Neural progenitor cell (in vitro differentiated cells): ENCODE measurements at regions not wholly inside any gene's neighbourhood (a gene's known extent, or its start where the extent isn't known, plus 50 kb on each side); places are given as distances from the start of the nearest gene placed in this dataset.

Experiments used
- DNase-seq: peaks from one replicate; pipeline ENCODE4 v3.0.0-alpha.2; 2016; ENCODE audit warnings: low spot score
- H2AFZ ChIP-seq: fragments of 200-600 bp; sonication (generic); replicated peaks from 2 replicates; pipeline ENCODE4 v1.6.1; 2016; ENCODE audit warnings: antibody characterized with exemption
- H3F3A ChIP-seq: fragments of 200-600 bp; sonication (generic); 2 replicates; pipeline ENCODE4 v1.6.1; 2016; ENCODE audit warnings: antibody characterized with exemption, low read depth
- H3K27ac ChIP-seq: fragments of 200-600 bp; sonication (generic); 2 replicates; pipeline ENCODE4 v1.5.1; 2016; ENCODE audit warnings: mild to moderate bottlenecking
- H3K27me3 ChIP-seq: fragments of 200-600 bp; sonication (generic); 2 replicates; pipeline ENCODE4 v1.6.1; 2016; ENCODE audit warnings: mild to moderate bottlenecking, moderate library complexity
- H3K36me3 ChIP-seq: fragments of 200-600 bp; sonication (generic); 2 replicates; pipeline ENCODE4 v1.5.1; 2016
- H3K4me1 ChIP-seq: fragments of 200-600 bp; sonication (generic); 2 replicates; pipeline ENCODE4 v1.6.1; 2016; ENCODE audit warnings: mixed run types
- H3K4me2 ChIP-seq: fragments of 200-600 bp; sonication (generic); 2 replicates; pipeline ENCODE4 v1.6.1; 2016
- H3K4me3 ChIP-seq: fragments of 200-600 bp; sonication (generic); 2 replicates; pipeline ENCODE4 v1.5.1; 2016
- H3K79me2 ChIP-seq: fragments of 200-600 bp; sonication (generic); 2 replicates; pipeline ENCODE4 v1.6.1; 2016; ENCODE audit warnings: low read depth
- H3K9ac ChIP-seq: fragments of 200-600 bp; sonication (generic); 2 replicates; pipeline ENCODE4 v1.6.1; 2016
- H3K9me3 ChIP-seq: fragments of 200-600 bp; sonication (generic); 2 replicates; pipeline ENCODE4 v1.5.1; 2016; ENCODE audit warnings: low read depth
- H4K20me1 ChIP-seq: fragments of 200-600 bp; sonication (generic); 2 replicates; pipeline ENCODE4 v1.6.1; 2016; ENCODE audit warnings: low read depth
- H3K27ac Mint-ChIP-seq: 3 replicates; pipeline ENCODE4 v1.8.0; 2021; ENCODE audit warnings: mixed read lengths
- H3K27me3 Mint-ChIP-seq: 2 replicates; pipeline ENCODE4 v1.8.0; 2022; ENCODE audit warnings: low read depth, mild to moderate bottlenecking, inconsistent platforms, moderate library complexity, mixed read lengths; ENCODE audit not compliant: insufficient read depth
- H3K36me3 Mint-ChIP-seq: 3 replicates; pipeline ENCODE4 v1.8.0; 2021; ENCODE audit warnings: mixed read lengths
- H3K4me1 Mint-ChIP-seq: 3 replicates; pipeline ENCODE4 v1.8.0; 2021; ENCODE audit warnings: mixed read lengths
- H3K4me3 Mint-ChIP-seq: 3 replicates; pipeline ENCODE4 v1.8.0; 2021; ENCODE audit warnings: mild to moderate bottlenecking, moderate library complexity, mixed read lengths
- H3K9me3 Mint-ChIP-seq: 3 replicates; pipeline ENCODE4 v1.8.0; 2020; ENCODE audit warnings: mixed read lengths
- EZH2 ChIP-seq: fragments of 200-600 bp; sonication (generic); IDR thresholded peaks from 2 replicates; pipeline ENCODE4 v1.6.1; 2017; ENCODE audit warnings: antibody characterized with exemption, mild to moderate bottlenecking, moderate library complexity
- EZH2phosphoT487 ChIP-seq: fragments of 200-600 bp; sonication (generic); IDR thresholded peaks from 2 replicates; pipeline ENCODE4 v1.6.1; 2017; ENCODE audit warnings: antibody characterized with exemption
- TF ChIP-seq, protein P1 (sequence below): fragments of 200-600 bp; sonication (generic); IDR thresholded peaks from 2 replicates; pipeline ENCODE4 v1.5.1; 2017; ENCODE audit warnings: antibody characterized with exemption, mild to moderate bottlenecking

DNA sequence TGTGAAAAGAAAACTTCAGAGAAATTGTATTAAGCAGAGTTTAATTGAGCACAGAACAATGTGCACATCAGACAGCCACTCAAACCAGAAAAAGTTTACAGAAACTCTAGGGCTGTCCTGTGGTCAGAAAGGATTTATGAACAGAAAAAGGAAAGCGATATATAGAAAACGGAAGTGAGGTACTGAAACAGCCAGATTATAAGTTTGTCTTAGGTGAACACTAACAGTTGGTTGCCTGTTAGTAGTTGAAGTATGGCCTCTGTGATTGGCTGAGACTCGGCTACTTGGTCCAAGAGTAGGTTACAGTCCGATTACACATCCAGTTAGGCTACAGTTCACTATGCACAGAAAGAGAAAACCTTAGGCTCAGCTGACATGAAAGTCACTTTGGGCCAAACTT lies 1232.5 kb upstream of the RAG2 start:
- H3K27ac ChIP-seq = no peak overlapping the region
- no peak overlapping the region for H3K9ac ChIP-seq
- no peak for DNase-seq
- Mint-ChIP-seq H3K4me1 (no peaks in the 10 kb centered on the region), H3K36me3 (no peaks in the 10 kb centered on the region), H3K27ac (no peak overlapping the region), H3K27me3 (no peaks in the 10 kb centered on the region), H3K9me3 (no peaks in the 10 kb centered on the region), H3K4me3 (no peak overlapping the region)
- H3K27me3 ChIP-seq = no peaks in the 10 kb centered on the region
- H3K36me3 ChIP-seq = no peaks in the 10 kb centered on the region
- no peak overlapping the region for H3K4me2 ChIP-seq
- H3K4me3 ChIP-seq = no peak overlapping the region
- TF ChIP-seq EZH2 (no peak), EZH2phosphoT487 (no peak)
- TF ChIP-seq, protein P1, sequence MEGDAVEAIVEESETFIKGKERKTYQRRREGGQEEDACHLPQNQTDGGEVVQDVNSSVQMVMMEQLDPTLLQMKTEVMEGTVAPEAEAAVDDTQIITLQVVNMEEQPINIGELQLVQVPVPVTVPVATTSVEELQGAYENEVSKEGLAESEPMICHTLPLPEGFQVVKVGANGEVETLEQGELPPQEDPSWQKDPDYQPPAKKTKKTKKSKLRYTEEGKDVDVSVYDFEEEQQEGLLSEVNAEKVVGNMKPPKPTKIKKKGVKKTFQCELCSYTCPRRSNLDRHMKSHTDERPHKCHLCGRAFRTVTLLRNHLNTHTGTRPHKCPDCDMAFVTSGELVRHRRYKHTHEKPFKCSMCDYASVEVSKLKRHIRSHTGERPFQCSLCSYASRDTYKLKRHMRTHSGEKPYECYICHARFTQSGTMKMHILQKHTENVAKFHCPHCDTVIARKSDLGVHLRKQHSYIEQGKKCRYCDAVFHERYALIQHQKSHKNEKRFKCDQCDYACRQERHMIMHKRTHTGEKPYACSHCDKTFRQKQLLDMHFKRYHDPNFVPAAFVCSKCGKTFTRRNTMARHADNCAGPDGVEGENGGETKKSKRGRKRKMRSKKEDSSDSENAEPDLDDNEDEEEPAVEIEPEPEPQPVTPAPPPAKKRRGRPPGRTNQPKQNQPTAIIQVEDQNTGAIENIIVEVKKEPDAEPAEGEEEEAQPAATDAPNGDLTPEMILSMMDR = no peak
- H4K20me1 ChIP-seq = no peaks in the 10 kb centered on the region
- H3K79me2 ChIP-seq = no peaks in the 10 kb centered on the region
- H2AFZ ChIP-seq = no peak overlapping the region
- H3K4me1 ChIP-seq = no peaks in the 10 kb centered on the region
- no peaks in the 10 kb centered on the region for H3K9me3 ChIP-seq
- no peaks in the 10 kb centered on the region for H3F3A ChIP-seq

DNA sequence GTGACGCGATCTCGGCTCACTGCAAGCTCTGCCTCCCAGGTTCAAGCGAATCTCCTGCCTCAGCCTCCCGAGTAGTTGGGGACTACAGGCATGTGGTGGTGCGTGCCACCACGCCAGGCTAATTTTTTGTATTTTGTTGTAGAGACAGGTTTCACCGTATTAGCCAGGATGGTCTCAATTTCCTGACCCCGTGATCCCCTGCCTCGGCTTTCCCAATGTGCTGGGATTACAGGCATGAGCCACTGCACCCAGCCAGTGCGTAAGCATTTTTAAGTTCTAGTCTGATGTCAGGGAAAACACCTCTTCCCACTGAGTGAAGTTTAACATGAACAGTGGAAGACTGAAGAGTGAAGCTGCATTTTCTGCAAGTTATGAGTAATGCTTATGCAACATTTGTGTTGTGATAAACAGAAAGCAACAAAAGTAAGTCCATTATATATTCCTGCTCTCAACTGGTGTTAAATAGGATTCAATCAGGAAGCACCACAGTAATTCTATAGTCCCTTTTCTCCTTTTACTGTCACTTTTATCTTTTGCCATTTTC lies 1219.8 kb upstream of the RAG2 start:
- no peaks in the 10 kb centered on the region for H3K9me3 Mint-ChIP-seq

GRCh38 chr11:37812281-37812880 lies 1214.3 kb upstream of the RAG2 start:
- Histone ChIP-seq H3K4me2 (no peak overlapping the region), H4K20me1 (no peaks in the 10 kb centered on the region), H2AFZ (peak overlapping the region; percentile 31), H3K36me3 (no peaks in the 10 kb centered on the region), H3K27ac (no peak overlapping the region), H3F3A (no peaks in the 10 kb centered on the region), H3K79me2 (no peaks in the 10 kb centered on the region), H3K9me3 (no peaks in the 10 kb centered on the region), H3K27me3 (no peaks in the 10 kb centered on the region), H3K9ac (no peak overlapping the region), H3K4me1 (peaks cover 19% of the 10 kb centered on the region), H3K4me3 (no peak overlapping the region)
- TF ChIP-seq EZH2phosphoT487 = no peak
- no peaks in the 10 kb centered on the region for H3K36me3 Mint-ChIP-seq
- no peak overlapping the region for H3K4me3 Mint-ChIP-seq
- no peak overlapping the region for H3K27ac Mint-ChIP-seq
- H3K27me3 Mint-ChIP-seq = no peaks in the 10 kb centered on the region
- peaks cover 14% of the 10 kb centered on the region for H3K4me1 Mint-ChIP-seq
- H3K9me3 Mint-ChIP-seq = no peaks in the 10 kb centered on the region
- DNase-seq = peak; percentile 13

More for the DNA sequence above, 1219.8 kb upstream of the RAG2 start:
- Histone ChIP-seq H3K4me1 (peaks cover 19% of the 10 kb centered on the region), H3K27ac (no peak overlapping the region), H3K27me3 (no peaks in the 10 kb centered on the region), H3K36me3 (no peaks in the 10 kb centered on the region), H4K20me1 (no peaks in the 10 kb centered on the region), H3F3A (no peaks in the 10 kb centered on the region), H3K4me3 (no peak overlapping the region), H3K9me3 (no peaks in the 10 kb centered on the region), H3K79me2 (no peaks in the 10 kb centered on the region), H3K4me2 (no peak overlapping the region), H2AFZ (no peak overlapping the region), H3K9ac (no peak overlapping the region)
- H3K27ac Mint-ChIP-seq = no peak overlapping the region
- H3K27me3 Mint-ChIP-seq = no peaks in the 10 kb centered on the region
- TF ChIP-seq, protein P1 = no peak
- TF ChIP-seq EZH2 (no peak), EZH2phosphoT487 (no peak)
- H3K4me3 Mint-ChIP-seq = no peak overlapping the region
- no peak for DNase-seq
- H3K4me1 Mint-ChIP-seq = peaks cover 12% of the 10 kb centered on the region
- no peaks in the 10 kb centered on the region for H3K36me3 Mint-ChIP-seq

DNA sequence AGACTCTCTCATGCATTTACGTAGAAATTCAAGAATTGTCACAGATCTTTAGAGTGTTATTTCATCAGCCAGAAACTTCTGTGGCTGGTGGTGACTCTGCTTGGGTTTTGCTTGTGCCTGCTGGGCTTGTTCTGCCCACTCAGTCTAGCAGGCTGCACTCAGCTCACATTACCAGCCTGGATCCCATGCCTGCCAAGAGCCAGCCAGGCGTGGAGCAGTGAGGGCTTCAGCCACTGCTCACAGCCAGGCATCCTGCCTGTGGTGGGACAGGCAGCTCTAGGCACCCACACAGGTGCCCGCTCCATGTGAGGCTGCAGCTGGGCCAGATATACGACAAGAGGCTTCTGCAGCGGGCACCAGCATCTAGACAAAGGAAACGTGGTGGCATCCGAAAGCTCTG lies 1213.3 kb upstream of the RAG2 start:
- H3K27ac ChIP-seq = no peak overlapping the region
- DNase-seq = no peak
- H3K27me3 ChIP-seq = no peaks in the 10 kb centered on the region
- peaks cover 14% of the 10 kb centered on the region for H3K4me1 Mint-ChIP-seq
- no peaks in the 10 kb centered on the region for H3K9me3 ChIP-seq
- no peak overlapping the region for H3K4me3 Mint-ChIP-seq
- H3K27ac Mint-ChIP-seq = no peak overlapping the region
- H3K27me3 Mint-ChIP-seq = no peaks in the 10 kb centered on the region
- no peaks in the 10 kb centered on the region for H4K20me1 ChIP-seq
- H2AFZ ChIP-seq = no peak overlapping the region
- no peaks in the 10 kb centered on the region for H3K36me3 ChIP-seq
- no peak overlapping the region for H3K9ac ChIP-seq
- H3K79me2 ChIP-seq = no peaks in the 10 kb centered on the region
- H3K9me3 Mint-ChIP-seq = no peaks in the 10 kb centered on the region
- H3F3A ChIP-seq = no peaks in the 10 kb centered on the region
- H3K4me2 ChIP-seq = no peak overlapping the region
- H3K36me3 Mint-ChIP-seq = no peaks in the 10 kb centered on the region
- H3K4me3 ChIP-seq = no peak overlapping the region
- peaks cover 19% of the 10 kb centered on the region for H3K4me1 ChIP-seq
- no peak for TF ChIP-seq EZH2
- TF ChIP-seq, protein P1 = no peak
- TF ChIP-seq EZH2phosphoT487 = no peak
